Panc1 (cell line): ENCODE measurements at regions not wholly inside any gene's neighbourhood (a gene's known extent, or its start where the extent isn't known, plus 50 kb on each side); places are given as distances from the start of the nearest gene placed in this dataset.

ENCODE experiments used
- CTCF ChIP-seq: fragments of 450-650 bp; IDR thresholded peaks from 2 replicates; pipeline ENCODE4 v1.5.1; 2017; ENCODE audit warnings: mild to moderate bottlenecking
- POLR2AphosphoS5 ChIP-seq: IDR thresholded peaks from 2 replicates; pipeline ENCODE4 v1.6.1; 2012; ENCODE audit warnings: mild to moderate bottlenecking, low read depth, low read length, moderate library complexity
- REST ChIP-seq, 2 experiments: IDR thresholded peaks; 2 replicates each; pipeline ENCODE4 v1.6.1; 2011 to 2012; ENCODE audit warnings: low read depth in 2 of 2, control low read depth in 1 of 2, low read length in 1 of 2, mild to moderate bottlenecking in 1 of 2, moderate library complexity in 1 of 2; ENCODE audit not compliant: insufficient read depth in 1 of 2
- SIN3A ChIP-seq: IDR thresholded peaks from 2 replicates; pipeline ENCODE4 v1.6.1; 2012; ENCODE audit warnings: low read depth, mild to moderate bottlenecking, low read length, moderate library complexity, borderline replicate concordance; ENCODE audit not compliant: insufficient read depth
- TCF7L2 ChIP-seq: IDR thresholded peaks from 2 replicates; pipeline ENCODE4 v1.6.1; 2011; ENCODE audit warnings: mild to moderate bottlenecking, low read depth, low read length, inconsistent platforms

GRCh38 chr10:125593644-125594043 is 89.3 kb downstream of the TEX36 start:
- no peak for TF ChIP-seq CTCF
- TF ChIP-seq POLR2AphosphoS5, result no peak
- no peak for TF ChIP-seq REST (IDR thresholded peaks at IDR 0.05; ENCODE audit: insufficient read depth in 1 of 2, low read depth in 2 of 2, low read length in 1 of 2)
- TF ChIP-seq TCF7L2, result no peak
- TF ChIP-seq SIN3A, result no peak
